NCI-H1417 (cell line): ENCODE measurements at regions not wholly inside any gene's neighbourhood (a gene's known extent, or its start where the extent isn't known, plus 50 kb on each side); places are given as distances from the start of the nearest gene placed in this dataset.
"Not testable (repeated sequence)": the region's sequence is repeated elsewhere in the genome, so short reads cannot be mapped to it uniquely, and the experiment has no call there.

Experiments used
- DNase-seq, 3 experiments: peaks; one replicate each; lab custom pipeline; 2025; lab: John Stamatoyannopoulos, UW

DNA sequence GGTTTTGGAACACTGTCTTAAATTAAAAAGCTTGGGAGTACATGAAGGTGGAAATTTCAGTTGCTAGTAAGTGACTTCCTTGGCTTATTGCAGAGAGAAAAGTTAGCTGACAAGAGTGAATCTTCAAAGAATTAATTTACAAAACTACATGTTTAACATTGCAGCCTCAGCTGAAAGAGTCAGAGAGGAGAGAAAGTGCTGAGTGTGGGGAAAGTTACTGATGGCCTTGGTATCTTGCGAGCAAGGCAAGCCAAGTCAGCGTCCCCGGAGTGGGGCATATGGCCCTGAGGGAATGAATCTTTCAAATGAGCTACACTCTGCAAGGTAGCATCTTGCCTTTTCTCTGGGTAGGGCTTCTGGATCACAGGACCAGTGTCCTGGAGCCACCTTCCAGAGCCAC is 131.3 kb downstream of the LPIN1 start:
- DNase-seq, result no peak

DNA sequence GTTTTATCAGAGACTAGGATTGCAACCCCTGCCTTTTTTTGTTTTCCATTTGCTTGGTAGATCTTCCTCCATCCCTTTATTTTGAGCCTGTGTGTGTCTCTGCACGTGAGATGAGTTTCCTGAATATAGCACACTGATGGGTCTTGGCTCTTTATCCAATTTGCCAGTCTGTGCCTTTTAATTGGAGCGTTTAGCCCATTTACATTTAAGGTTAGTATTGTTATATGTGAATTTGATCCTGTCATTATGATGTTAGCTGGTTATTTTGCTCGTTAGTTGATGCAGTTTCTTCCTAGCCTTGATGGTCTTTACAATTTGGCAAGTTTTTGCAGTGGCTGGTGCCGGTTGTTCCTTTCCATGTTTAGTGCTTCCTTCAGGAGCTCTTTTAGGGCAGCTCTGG is 138.8 kb downstream of the LPIN1 start:
- DNase-seq, result not testable (repeated sequence)

DNA sequence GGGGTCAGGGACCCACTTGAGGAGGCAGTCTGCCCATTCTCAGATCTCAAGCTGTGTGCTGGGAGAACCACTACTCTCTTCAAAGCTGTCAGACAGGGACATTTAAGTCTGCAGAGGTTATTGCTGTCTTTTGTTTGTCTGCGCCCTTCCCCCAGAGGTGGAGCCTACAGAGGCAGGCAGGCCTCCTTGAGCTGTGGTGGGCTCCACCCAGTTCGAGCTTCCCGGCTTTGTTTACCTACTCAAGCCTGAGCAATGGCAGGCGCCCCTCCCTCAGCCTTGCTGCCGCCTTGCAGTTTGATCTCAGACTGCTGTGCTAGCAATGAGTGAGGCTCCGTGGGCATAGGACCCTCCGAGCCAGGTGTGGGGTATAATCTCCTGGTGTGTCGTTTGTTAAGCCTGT is 140.5 kb downstream of the LPIN1 start:
- DNase-seq, result not testable (repeated sequence)

DNA sequence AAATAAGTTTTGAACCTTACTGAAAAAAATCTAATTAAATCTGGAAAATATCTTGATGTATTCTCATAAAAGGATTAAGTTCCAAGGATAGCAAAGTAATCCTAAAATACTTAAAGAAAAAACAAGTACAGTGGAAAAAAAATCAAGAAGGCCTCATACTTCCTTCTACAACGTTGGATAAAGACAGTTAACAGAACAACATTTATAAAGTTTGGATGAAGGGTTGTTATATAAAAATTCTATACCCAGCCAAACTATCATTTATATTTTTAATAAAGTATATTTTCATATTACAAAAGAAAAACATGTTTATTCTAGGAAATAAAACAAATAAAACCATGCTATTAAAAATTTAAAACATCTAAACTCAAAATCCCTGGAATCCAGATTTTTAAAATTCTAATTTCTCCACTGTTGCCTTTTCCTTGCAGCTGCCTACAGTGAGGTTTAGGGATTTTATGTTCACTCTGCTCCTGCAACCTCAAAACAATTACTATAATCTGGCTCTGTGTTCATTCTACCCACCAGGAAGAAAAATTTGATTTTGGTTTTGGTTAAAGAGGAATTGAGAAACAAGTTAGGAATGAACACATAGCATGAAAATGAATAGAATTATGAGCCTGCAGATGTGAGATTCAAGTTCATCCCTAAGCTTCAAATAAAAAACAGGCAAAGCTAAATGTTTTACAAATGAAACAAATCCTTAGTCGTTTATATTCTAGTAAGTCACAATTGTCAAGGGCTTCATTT is 142.8 kb downstream of the LPIN1 start:
- no peak for DNase-seq

DNA sequence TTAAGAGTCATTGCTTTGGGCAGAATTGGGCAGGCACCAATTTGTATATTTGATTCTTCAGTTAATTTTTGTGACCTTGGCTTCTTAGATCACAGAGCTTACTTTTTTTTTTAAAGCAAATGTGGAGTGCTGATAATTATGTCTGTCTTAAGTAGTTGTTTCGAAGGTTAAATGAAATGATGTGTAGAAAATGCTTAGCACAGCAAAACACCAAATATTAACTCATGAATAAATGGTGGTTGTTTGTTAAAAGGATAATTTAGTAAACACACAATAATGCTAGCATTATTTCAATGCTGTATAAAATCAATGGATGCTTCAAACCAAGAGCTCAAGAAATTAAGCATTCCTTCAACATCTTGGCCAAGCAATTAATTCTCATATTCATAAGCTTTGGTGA is 143.4 kb downstream of the LPIN1 start:
- DNase-seq, result no peak

DNA sequence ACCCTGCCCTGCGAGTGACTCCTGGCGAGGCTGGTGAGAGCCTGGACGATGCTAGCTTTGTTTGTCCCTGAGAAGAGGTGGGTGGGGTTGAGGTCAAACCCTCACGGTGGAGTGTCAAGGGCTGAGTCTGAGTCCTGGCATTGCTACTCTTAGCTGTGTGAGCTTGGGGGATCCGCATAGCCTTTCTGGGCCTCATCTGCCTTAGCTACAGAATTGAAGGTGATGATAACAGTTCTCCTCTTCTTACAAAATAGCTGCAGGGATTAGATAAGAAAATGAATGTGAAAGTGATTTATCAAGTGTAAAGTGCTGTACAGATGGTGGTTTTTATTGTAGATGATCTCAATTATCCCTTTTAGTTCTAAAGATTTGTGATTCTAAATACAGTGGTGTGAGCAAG is 144.6 kb downstream of the LPIN1 start:
- no peak for DNase-seq

DNA sequence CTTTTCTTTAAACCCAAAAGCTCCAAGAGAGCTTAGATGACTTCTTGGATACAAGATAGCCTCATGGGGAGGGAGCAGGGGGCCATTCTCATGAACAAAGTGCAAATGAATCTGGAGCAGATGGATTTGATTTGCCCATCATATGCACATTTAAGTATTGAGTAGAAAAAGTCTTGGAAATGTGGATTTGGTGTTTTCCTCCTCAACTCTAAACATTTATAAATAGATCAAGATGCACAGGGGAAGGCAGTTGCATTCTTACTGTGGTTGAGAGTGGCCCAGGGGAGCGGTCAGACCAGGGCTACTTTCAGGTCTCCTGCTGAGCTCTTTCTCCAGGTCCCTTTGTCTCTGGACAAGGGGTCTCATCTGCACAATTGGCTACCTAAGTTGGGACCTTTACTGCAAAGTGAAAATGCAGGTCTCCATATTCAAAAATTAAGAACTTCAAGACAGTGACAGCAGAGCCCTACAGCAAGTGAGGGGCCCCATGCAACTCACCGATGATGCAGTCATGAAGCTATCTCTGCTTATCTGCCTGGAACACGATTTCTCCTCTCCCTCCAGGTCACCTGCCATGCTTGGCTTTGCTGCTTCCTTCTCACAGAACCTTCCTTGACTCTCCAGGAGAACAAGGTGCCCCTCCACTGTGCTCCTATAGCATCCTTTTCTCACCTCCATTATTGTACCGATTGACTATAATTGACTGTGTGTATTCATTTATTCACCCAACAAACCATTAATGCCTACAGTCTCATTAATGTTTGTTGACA is 145.4 kb downstream of the LPIN1 start:
- DNase-seq, result no peak

DNA sequence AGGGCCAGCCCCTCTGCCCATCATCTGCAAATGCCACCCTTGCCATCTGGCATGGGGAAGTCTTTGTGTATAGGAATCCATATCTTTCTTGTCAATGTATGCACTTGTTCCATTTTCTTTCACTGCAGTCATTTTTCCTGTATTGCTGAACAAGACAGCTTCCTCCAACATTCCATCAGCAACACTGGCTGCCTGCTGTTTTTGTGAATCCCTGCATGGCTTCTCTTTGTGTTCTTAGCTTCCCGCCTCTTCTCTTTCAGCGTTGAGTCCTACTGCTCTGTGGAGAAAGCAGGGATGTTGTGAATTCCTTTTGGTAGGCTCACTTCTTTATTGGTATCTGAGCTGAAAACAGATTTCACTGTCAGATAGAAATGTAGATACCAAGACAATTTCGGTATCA is 150.0 kb downstream of the LPIN1 start:
- no peak for DNase-seq

DNA sequence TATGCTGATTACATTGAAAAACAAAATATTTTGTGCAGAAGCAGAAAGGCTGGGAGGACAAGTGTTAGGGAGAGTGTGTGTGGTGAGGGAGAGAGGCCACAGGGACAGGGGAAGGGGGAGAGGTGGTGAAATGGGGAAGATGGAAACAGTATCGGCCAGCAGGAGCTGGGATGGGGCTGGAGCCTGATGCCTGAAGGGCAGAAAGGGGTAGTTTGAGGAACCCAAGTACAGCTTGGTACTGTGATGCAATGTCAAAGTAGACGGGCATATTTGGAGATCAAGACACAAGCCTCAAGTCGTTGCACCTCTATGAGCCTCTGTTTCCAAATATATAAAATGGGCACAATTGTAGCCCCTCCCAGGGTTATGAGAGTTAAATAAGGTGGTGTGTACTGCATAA is 152.1 kb downstream of the LPIN1 start:
- no peak for DNase-seq

DNA sequence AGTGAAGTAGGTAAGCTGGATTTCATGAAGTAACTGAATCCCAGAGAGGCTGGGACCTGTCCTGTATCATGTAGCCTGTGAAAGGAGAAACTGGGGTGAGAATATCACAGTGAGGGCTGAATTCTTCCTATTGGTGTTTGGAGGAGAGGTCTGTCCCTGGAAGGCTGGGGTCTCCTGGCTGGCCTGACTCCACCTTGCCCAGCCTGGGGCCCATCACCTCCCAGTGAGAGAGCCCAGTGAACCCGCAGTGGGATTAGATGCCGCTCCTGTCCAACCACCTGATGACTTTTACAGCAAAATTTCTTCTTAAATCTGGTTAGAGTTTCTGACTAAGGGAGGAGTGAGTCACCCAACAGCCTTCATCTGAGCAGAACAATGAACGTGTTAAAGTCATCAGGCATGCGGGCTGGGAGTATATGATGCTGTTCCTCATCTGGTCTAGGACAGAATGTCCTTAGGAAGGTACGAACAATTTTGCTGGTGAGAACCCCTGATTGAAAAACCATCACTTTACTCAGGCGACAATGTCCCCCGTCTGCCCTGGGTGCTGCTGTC is 152.9 kb downstream of the LPIN1 start:
- DNase-seq, result no peak

DNA sequence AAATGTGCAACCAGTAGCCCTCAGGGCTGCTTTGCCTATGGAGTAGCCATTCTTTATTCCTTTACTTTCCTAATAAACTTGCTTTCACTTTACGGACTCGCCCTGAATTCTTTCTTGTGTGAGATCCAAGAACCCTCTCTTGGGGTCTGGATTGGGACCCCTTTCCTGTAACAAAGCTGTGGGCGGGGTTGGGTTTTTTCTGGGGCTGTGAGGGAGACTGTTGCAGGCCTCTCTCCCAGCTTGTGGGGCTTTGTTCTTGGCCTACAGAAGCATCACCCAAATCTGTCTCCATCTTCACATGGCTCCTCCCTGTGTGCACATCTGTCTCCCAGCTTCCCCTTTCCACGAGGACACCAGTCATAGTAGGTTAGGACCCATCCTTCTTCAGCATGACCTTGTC is 154.5 kb downstream of the LPIN1 start:
- DNase-seq, result not testable (repeated sequence)

DNA sequence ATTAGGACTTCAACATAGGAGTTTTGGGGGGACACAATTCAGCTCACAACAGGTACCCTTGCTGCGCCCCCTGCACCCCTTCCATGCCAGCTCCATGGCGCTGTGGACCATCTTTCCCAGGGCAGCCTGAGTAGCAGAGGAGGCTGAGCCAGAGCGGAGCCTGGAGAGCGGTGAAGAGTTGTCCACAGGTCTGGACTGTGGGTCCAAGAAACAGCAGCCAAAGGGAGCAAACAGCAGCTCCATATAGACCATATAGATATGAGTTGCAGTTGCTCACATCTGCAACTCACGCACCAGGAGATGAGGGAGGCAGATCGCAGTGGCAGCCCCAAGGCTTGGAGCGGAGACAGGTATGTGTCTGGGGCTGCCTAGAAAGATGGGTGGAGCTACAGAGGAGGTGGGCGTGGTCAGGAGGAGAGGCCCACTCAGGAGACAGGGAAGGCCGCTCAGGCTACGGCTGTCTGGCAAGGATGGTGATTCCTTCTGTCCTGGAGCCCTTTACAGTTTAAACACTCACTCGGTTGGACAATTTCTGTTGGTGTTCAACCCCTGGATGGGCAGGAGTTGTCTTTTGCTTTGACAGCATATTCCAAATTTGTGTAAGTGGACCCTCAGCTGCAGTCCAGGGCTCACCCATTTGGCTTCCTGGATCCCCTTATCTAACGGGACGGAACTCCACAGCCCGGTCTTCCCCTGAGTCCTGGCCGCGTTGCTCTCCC is 155.1 kb downstream of the LPIN1 start:
- no peak for DNase-seq

DNA sequence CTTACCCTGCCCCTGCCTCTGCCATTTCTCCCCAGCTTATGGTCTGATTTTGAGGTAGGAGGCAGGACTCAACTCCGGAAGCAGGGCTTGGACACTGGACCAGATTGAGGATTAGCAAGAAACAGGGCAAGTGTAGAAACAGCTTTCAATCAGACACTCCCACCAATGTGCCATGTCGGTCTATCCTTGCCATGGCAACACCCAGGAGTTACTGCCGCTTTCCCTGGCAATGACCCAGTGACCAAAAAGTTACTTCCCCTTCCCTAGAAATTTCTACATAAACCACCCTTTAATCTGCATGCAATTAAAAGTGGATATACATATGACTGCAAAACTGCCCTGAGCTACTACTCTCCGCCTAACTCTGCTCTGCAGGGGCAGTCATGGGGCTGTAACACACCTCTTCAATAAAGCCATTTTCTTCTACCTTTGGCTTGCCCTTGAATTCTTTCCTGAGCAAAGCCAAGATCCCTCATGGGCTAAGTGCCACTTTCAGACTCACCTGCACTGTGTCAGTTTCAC is 156.7 kb downstream of the LPIN1 start:
- DNase-seq, result no peak

DNA sequence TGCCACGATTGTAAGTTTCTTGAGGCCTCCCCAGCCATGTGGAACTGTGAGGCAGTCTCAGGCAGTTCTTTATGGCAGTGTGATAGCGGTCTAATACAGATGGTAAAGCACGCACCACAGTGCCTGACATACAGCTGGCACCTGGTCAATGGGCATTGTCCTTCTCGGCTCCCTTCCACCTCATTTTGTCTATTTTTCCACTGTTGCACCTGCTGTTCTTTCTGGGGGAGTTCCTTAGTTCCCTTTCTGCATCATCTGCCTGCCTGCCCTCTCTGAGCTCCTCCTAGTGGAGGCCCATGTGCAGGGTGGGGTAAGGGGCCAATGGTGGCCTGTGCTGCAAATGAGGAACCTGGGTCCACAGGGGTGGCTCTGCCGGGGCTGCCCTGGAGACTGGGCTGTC is 157.6 kb downstream of the LPIN1 start:
- DNase-seq, result no peak

DNA sequence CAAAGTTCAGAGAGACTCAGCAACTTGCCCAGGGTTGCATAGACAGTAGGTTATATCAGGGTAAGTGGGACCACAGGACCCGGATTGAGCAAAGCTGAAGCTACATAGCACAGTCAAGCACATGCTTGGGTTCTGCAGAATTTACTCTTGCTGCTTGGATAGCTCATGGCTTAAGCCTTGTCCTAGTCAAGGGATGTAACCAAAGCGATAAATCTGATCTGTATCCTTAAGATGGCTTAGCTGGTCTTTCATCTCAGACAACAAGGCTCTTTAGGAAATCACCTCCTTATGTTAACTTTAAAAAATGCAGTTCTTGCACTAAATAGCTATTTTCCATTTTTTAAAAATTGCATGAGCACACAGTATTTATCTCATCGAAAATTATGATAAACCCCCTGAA is 158.5 kb downstream of the LPIN1 start:
- DNase-seq, result no peak

DNA sequence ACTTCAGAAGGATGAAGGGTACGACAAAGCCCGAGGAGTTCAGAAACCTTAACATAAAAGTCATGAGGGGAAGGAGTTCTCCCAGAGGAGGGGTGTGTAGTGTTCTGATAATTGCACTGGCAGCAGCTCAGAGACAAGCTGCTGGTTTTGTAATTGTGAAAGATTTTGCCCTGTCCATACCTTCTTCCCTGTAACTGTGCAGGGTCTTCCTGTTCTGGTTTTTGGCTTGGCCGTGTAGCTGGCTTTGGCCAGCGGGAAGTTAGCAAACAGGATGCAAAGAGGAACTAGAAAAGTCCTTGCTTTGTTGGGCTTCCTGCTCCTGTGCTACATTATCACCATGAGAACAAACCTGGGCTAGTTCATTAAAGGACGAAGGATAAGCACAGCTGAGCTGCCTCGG is 160.8 kb downstream of the LPIN1 start:
- DNase-seq, result no peak

DNA sequence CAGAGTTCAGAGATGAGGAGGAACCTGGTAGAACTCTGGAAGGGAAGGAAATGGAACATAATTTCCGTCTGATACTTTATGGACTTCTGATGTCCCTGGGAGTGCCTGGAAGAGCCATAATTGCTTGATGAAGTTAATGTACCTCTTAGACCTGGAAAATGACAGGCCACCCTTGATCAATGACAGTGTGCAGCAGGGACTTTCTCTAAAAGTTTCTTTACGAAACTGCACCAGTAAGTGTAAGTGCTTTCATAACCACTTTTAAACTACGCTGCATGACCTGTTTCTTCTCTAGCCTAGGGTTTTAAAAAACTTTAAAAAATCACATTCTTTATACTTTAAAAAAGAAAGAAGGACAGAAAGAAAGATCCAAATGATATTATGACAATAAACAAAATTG is 164.5 kb downstream of the LPIN1 start:
- no peak for DNase-seq

DNA sequence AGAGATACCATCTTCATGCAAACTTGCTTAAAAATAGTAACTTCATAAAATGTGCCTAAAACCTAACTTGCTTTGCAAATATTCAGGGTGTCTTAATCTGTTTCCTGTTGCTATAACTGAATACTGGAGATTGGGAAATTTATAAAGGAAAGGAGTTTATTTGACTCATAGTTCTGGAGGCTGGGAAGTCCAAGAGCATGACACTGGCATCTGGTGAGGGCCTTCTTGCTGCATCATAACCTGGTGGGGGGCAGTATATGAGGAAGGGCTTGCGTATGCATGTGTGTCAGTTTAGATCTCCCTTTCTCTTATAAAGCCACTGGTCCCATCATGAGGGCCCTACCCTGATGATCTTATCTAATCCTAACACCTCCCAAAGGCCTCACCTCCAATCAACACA is 166.5 kb downstream of the LPIN1 start:
- no peak for DNase-seq

DNA sequence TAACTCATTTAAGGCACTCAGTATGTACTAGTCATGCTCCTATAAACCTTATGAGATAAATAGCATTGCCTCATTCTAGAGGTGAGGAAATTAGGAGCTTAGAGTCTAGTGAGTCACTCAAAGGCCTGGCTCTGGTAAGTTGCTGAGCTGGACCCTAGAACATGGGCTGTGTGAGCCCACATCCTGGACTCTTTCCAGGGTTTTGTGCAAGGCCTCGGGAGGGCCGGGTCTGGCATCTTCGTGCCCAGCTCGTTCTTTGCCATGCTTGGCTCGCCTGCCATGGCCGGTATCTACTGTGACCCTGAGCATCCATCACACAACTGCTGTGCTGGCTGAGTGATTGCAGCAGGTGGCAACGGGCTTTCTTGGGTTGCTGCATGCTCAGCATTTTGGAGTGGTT is 168.0 kb downstream of the LPIN1 start:
- DNase-seq, result no peak

DNA sequence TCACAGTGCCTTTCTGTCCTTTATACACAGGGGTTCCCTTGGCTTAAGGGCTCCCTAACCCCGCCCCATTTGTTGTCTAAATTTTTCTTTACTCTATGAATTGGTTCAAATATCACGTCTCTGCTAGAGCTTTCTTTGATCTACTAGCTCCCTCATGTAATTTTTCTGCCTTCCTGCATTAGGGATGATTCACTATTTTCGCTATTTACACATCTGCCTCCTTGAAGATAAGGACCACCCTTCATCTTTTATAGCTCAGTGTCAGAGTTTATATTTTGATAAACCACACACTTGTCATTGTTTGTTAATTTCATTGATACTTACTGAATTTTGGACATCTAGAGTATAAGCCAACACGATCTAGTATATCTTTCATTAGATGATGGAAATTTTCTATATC is 169.2 kb downstream of the LPIN1 start:
- DNase-seq, result no peak

DNA sequence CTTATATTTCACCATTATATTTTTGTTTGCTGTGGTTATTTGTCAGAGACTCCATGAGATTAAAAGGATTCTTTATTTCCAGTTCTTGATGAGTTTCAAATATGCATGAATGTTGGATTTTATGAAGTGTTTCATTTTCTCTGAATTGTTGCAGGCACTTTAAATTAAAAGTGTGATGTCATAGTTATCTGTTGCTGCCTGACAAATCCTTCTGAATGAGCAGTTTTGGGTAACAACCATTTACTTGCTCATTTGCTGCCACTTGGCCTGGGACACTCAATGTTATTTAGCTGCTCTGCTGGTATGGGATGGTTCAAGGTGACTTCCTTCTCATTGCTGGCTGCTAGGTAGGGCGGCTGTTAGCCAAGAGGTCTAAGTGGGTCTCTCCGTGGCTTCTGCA is 173.5 kb downstream of the LPIN1 start:
- DNase-seq, result no peak

DNA sequence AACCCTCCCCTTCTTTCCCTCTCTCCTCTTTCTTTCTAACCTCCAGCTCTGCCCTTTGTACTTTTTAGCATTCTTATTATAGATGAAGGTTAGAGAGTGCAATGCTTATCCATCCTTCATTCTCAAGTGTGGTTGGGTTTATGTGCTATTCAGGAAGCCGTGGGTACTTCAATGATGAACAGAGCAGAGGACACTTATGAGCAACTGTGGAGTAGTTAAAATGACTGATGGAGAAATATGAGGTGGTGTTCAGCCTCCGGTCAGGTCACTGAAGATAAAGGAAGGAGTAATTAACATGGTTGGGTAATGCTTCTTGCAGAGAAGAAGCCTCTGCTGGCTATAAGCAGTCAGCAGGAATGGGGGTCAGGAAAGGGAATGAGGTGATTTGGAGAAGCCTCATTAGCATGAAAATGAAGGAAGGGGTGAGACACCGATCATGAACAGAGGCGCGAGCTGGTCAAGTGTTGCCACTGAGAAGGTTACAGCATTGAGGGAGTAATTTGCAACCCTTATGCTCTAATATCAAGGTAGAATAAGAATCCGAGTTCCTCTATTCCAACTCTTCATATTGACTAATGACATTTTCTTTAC is 174.7 kb downstream of the LPIN1 start:
- DNase-seq, result peak in 1 of 3 experiments; percentile 91
